GM12878 (cell line): ENCODE measurements at regions not wholly inside any gene's neighbourhood (a gene's known extent, or its start where the extent isn't known, plus 50 kb on each side); places are given as distances from the start of the nearest gene placed in this dataset.

Experiments used
- ATF2 ChIP-seq: IDR thresholded peaks from 2 replicates; pipeline ENCODE4 v1.6.1; 2012; ENCODE audit warnings: low read length, inconsistent platforms
- CTCF ChIP-seq, 3 experiments: IDR thresholded peaks in 2 of 3; conservative IDR thresholded peaks in 1 of 3; 2 replicates each; pipeline ENCODE4 v1.5.1; 2011; ENCODE audit warnings: low read depth in 3 of 3, low read length in 3 of 3, mild to moderate bottlenecking in 3 of 3, control low read depth in 2 of 3, moderate library complexity in 2 of 3, inconsistent platforms in 1 of 3, mixed read lengths in 1 of 3; ENCODE audit not compliant: control insufficient read depth in 2 of 3, insufficient read depth in 1 of 3; ENCODE audit errors: extremely low read depth in 1 of 3
- EP300 ChIP-seq, 2 experiments: fragments of 150-350 bp in 1 of 2; IDR thresholded peaks; 2 replicates each; pipeline ENCODE4 v1.6.1; 2011 to 2012; ENCODE audit warnings: low read depth in 2 of 2, low read length in 2 of 2, borderline replicate concordance in 1 of 2, improper control_type of control experiment in 1 of 2, inconsistent platforms in 1 of 2; ENCODE audit not compliant: control insufficient read depth in 1 of 2
- FOXM1 ChIP-seq: IDR thresholded peaks from 2 replicates; pipeline ENCODE4 v1.6.1; 2012; ENCODE audit warnings: low read depth, mild to moderate bottlenecking, inconsistent platforms, low read length, moderate library complexity
- HDAC2 ChIP-seq: fragments of 200-600 bp; sonication (generic); IDR thresholded peaks from 2 replicates; pipeline ENCODE4 v1.6.1; 2017
- HDAC6 ChIP-seq: fragments of 200-600 bp; sonication (generic); IDR thresholded peaks from one replicate; pipeline ENCODE4 v1.8.0; 2017; ENCODE audit warnings: antibody characterized with exemption; ENCODE audit not compliant: unreplicated experiment
- PBX3 ChIP-seq: IDR thresholded peaks from 2 replicates; pipeline ENCODE4 v1.6.1; 2011; ENCODE audit warnings: mild to moderate bottlenecking, low read depth, low read length, moderate library complexity; ENCODE audit not compliant: insufficient replicate concordance
- PKNOX1 ChIP-seq: fragments of 450-650 bp; IDR thresholded peaks from 2 replicates; pipeline ENCODE4 v1.6.1; 2016; ENCODE audit warnings: mild to moderate bottlenecking
- POLR2A ChIP-seq: IDR thresholded peaks from 2 replicates; pipeline ENCODE4 v1.6.1; 2011; ENCODE audit warnings: low read depth, mild to moderate bottlenecking, low read length
- RAD21 ChIP-seq: IDR thresholded peaks from 2 replicates; pipeline ENCODE4 v1.6.1; 2011; ENCODE audit warnings: mild to moderate bottlenecking, low read depth, low read length, moderate library complexity; ENCODE audit not compliant: insufficient read depth
- REST ChIP-seq: IDR thresholded peaks from 2 replicates; pipeline ENCODE4 v1.6.1; 2012; ENCODE audit warnings: mild to moderate bottlenecking, low read depth, low read length
- SIN3A ChIP-seq: IDR thresholded peaks from 2 replicates; pipeline ENCODE4 v1.6.1; 2012; ENCODE audit warnings: low read depth, low read length, improper control_type of control experiment
- SPI1 ChIP-seq: IDR thresholded peaks from 2 replicates; pipeline ENCODE4 v1.6.1; 2011; ENCODE audit warnings: low read depth, mild to moderate bottlenecking, low read length, moderate library complexity, borderline replicate concordance; ENCODE audit not compliant: insufficient read depth
- TARDBP ChIP-seq: IDR thresholded peaks from 2 replicates; pipeline ENCODE4 v1.6.1; 2016; ENCODE audit warnings: borderline replicate concordance

GRCh38 chr12:124109760-124110159 is 136.7 kb downstream of the ZNF664 start:
- no peak for TF ChIP-seq HDAC2
- no peak for TF ChIP-seq POLR2A
- TF ChIP-seq SPI1 = no peak
- no peak for TF ChIP-seq CTCF (IDR thresholded peaks at IDR 0.05 in 2 of 3, conservative IDR thresholded peaks at IDR 0.05 in 1 of 3; ENCODE audit: control insufficient read depth in 2 of 3, extremely low read depth in 1 of 3, insufficient read depth in 1 of 3, low read depth in 3 of 3, low read length in 3 of 3)
- TF ChIP-seq PKNOX1 = no peak
- TF ChIP-seq EP300 (IDR thresholded peaks at IDR 0.05; ENCODE audit: borderline replicate concordance in 1 of 2, control insufficient read depth in 1 of 2, low read depth in 2 of 2, low read length in 2 of 2) = no peak
- no peak for TF ChIP-seq HDAC6
- no peak for TF ChIP-seq FOXM1
- TF ChIP-seq ATF2 = no peak
- no peak for TF ChIP-seq REST
- no peak for TF ChIP-seq SIN3A
- TF ChIP-seq TARDBP = no peak
- TF ChIP-seq PBX3 = no peak
- no peak for TF ChIP-seq RAD21
